B cell (primary cell): ENCODE measurements at regions not wholly inside any gene's neighbourhood (a gene's known extent, or its start where the extent isn't known, plus 50 kb on each side); places are given as distances from the start of the nearest gene placed in this dataset.

ENCODE experiments used
- EZH2 ChIP-seq: IDR thresholded peaks from 2 replicates; pipeline ENCODE4 v1.6.1; 2012; ENCODE audit warnings: borderline replicate concordance, low read depth, mild to moderate bottlenecking, moderate library complexity, low read length; ENCODE audit not compliant: insufficient read depth, poor library complexity, severe bottlenecking
- TF ChIP-seq, protein P1 (sequence below): fragments of 200-600 bp; IDR thresholded peaks from one replicate; pipeline ENCODE4 v1.8.0; 2022; ENCODE audit warnings: antibody characterized with exemption, mild to moderate bottlenecking

GRCh38 chr1:82724246-82724645 is 923.5 kb downstream of the ADGRL2 start:
- TF ChIP-seq, protein P1, sequence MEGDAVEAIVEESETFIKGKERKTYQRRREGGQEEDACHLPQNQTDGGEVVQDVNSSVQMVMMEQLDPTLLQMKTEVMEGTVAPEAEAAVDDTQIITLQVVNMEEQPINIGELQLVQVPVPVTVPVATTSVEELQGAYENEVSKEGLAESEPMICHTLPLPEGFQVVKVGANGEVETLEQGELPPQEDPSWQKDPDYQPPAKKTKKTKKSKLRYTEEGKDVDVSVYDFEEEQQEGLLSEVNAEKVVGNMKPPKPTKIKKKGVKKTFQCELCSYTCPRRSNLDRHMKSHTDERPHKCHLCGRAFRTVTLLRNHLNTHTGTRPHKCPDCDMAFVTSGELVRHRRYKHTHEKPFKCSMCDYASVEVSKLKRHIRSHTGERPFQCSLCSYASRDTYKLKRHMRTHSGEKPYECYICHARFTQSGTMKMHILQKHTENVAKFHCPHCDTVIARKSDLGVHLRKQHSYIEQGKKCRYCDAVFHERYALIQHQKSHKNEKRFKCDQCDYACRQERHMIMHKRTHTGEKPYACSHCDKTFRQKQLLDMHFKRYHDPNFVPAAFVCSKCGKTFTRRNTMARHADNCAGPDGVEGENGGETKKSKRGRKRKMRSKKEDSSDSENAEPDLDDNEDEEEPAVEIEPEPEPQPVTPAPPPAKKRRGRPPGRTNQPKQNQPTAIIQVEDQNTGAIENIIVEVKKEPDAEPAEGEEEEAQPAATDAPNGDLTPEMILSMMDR, result no peak
- no peak for TF ChIP-seq EZH2
